Adipocyte (in vitro differentiated cells): ENCODE measurements at regions not wholly inside any gene's neighbourhood (a gene's known extent, or its start where the extent isn't known, plus 50 kb on each side); places are given as distances from the start of the nearest gene placed in this dataset.
"Not testable (repeated sequence)": the region's sequence is repeated elsewhere in the genome, so short reads cannot be mapped to it uniquely, and the experiment has no call there.

Experiments used
- DNase-seq: peaks from one replicate; pipeline ENCODE4 v3.0.0-alpha.2; 2015; ENCODE audit warnings: low read depth
- H3K27me3 ChIP-seq: replicated peaks from 2 replicates; pipeline ENCODE4 v1.7.0; 2013; ENCODE audit warnings: mild to moderate bottlenecking, low read length, moderate library complexity; ENCODE audit not compliant: control insufficient read depth, insufficient read depth
- H3K36me3 ChIP-seq: 2 replicates; pipeline ENCODE4 v1.7.0; 2013; ENCODE audit warnings: low read length, mild to moderate bottlenecking, moderate library complexity; ENCODE audit not compliant: control insufficient read depth, insufficient read depth, severe bottlenecking
- H3K4me1 ChIP-seq: 2 replicates; pipeline ENCODE4 v1.7.0; 2013; ENCODE audit warnings: mild to moderate bottlenecking, low read length, moderate library complexity; ENCODE audit not compliant: control insufficient read depth, insufficient read depth
- H3K4me3 ChIP-seq: 2 replicates; pipeline ENCODE4 v1.7.0; 2013; ENCODE audit warnings: mild to moderate bottlenecking, low read length, moderate library complexity
- H3K9ac ChIP-seq: 2 replicates; pipeline ENCODE4 v1.7.0; 2013; ENCODE audit warnings: mild to moderate bottlenecking, low read length, moderate library complexity
- H3K9me3 ChIP-seq: 2 replicates; pipeline ENCODE4 v1.7.0; 2013; ENCODE audit warnings: mild to moderate bottlenecking, low read length, moderate library complexity; ENCODE audit not compliant: control insufficient read depth

- H3K4me1 ChIP-seq, result peaks cover 28% of the 10 kb centered on the region
- H3K9me3 ChIP-seq, result no peaks in the 10 kb centered on the region
- H3K9ac ChIP-seq, result no peak overlapping the region
- no peak overlapping the region for H3K4me3 ChIP-seq
- H3K36me3 ChIP-seq, result no peaks in the 10 kb centered on the region
- DNase-seq, result no peak
- no peaks in the 10 kb centered on the region for H3K27me3 ChIP-seq
Observed at GRCh38 chr5:39619168-39619818, 194.5 kb upstream of the DAB2 start.

GRCh38 chr5:39618391-39618790, 193.6 kb upstream of the DAB2 start:
- Histone ChIP-seq H3K36me3 (no peaks in the 10 kb centered on the region), H3K4me3 (no peak overlapping the region), H3K4me1 (peaks cover 19% of the 10 kb centered on the region), H3K9me3 (no peaks in the 10 kb centered on the region), H3K27me3 (no peaks in the 10 kb centered on the region), H3K9ac (no peak overlapping the region)
- no peak for DNase-seq

GRCh38 chr5:39616131-39616530, 191.4 kb upstream of the DAB2 start:
- Histone ChIP-seq H3K4me1 (peaks cover 23% of the 10 kb centered on the region), H3K9ac (no peak overlapping the region), H3K4me3 (no peak overlapping the region), H3K9me3 (no peaks in the 10 kb centered on the region), H3K27me3 (no peaks in the 10 kb centered on the region), H3K36me3 (no peaks in the 10 kb centered on the region)
- peak; percentile 40 for DNase-seq

GRCh38 chr5:39611076-39611475, 186.3 kb upstream of the DAB2 start:
- DNase-seq, H3K27me3 ChIP-seq, H3K4me3 ChIP-seq, H3K9ac ChIP-seq, H3K36me3 ChIP-seq, H3K9me3 ChIP-seq: not testable (repeated sequence)
- H3K4me1 ChIP-seq, result peaks cover 22% of the 10 kb centered on the region

- H3K9ac ChIP-seq, result no peak overlapping the region
- no peak overlapping the region for H3K4me3 ChIP-seq
- H3K4me1 ChIP-seq, result peaks cover 24% of the 10 kb centered on the region
- H3K36me3 ChIP-seq, result no peaks in the 10 kb centered on the region
- no peaks in the 10 kb centered on the region for H3K27me3 ChIP-seq
- DNase-seq, result peak; percentile 12
- H3K9me3 ChIP-seq, result no peaks in the 10 kb centered on the region
Observed at GRCh38 chr5:39608024-39608423, 183.2 kb upstream of the DAB2 start.

- peaks cover 14% of the 10 kb centered on the region for H3K4me1 ChIP-seq
- H3K9me3 ChIP-seq, result no peaks in the 10 kb centered on the region
- H3K27me3 ChIP-seq, result no peaks in the 10 kb centered on the region
- DNase-seq, result no peak
- H3K36me3 ChIP-seq, result no peaks in the 10 kb centered on the region
- H3K4me3 ChIP-seq, result no peak overlapping the region
- H3K9ac ChIP-seq, result no peak overlapping the region
Observed at GRCh38 chr5:39606591-39606990, 181.8 kb upstream of the DAB2 start.

- peak; percentile 40 for DNase-seq
- Histone ChIP-seq H3K27me3 (no peaks in the 10 kb centered on the region), H3K9me3 (no peaks in the 10 kb centered on the region), H3K4me3 (no peak overlapping the region), H3K36me3 (no peaks in the 10 kb centered on the region), H3K9ac (no peak overlapping the region), H3K4me1 (peaks cover 14% of the 10 kb centered on the region)
Observed at GRCh38 chr5:39605588-39606575, 181.1 kb upstream of the DAB2 start.

GRCh38 chr5:39605145-39605544, 180.4 kb upstream of the DAB2 start:
- Histone ChIP-seq H3K4me3 (no peak overlapping the region), H3K4me1 (peaks cover 16% of the 10 kb centered on the region), H3K27me3 (no peaks in the 10 kb centered on the region), H3K36me3 (no peaks in the 10 kb centered on the region), H3K9ac (no peak overlapping the region), H3K9me3 (no peaks in the 10 kb centered on the region)
- DNase-seq, result no peak

GRCh38 chr5:39604491-39604890, 179.7 kb upstream of the DAB2 start:
- peaks cover 23% of the 10 kb centered on the region for H3K4me1 ChIP-seq
- H3K27me3 ChIP-seq, result no peaks in the 10 kb centered on the region
- DNase-seq, result peak; percentile 19
- H3K36me3 ChIP-seq, result no peaks in the 10 kb centered on the region
- no peak overlapping the region for H3K9ac ChIP-seq
- H3K9me3 ChIP-seq, result no peaks in the 10 kb centered on the region
- no peak overlapping the region for H3K4me3 ChIP-seq

- Histone ChIP-seq H3K36me3 (no peaks in the 10 kb centered on the region), H3K9ac (no peak overlapping the region), H3K4me3 (no peak overlapping the region), H3K27me3 (no peaks in the 10 kb centered on the region), H3K9me3 (peaks cover 2% of the 10 kb centered on the region), H3K4me1 (peaks cover 11% of the 10 kb centered on the region)
- peak; percentile 83 for DNase-seq
Observed at GRCh38 chr5:39599721-39600431, 175.1 kb upstream of the DAB2 start.

- H3K9me3 ChIP-seq, result peaks cover 5% of the 10 kb centered on the region
- H3K4me1 ChIP-seq, result peaks cover 11% of the 10 kb centered on the region
- H3K27me3 ChIP-seq, result no peaks in the 10 kb centered on the region
- no peaks in the 10 kb centered on the region for H3K36me3 ChIP-seq
- no peak overlapping the region for H3K4me3 ChIP-seq
- no peak overlapping the region for H3K9ac ChIP-seq
- DNase-seq, result no peak
Observed at GRCh38 chr5:39598661-39599248, 174.0 kb upstream of the DAB2 start.
